Peyer's patch (tissue), 4 donors: ENCODE measurements at regions not wholly inside any gene's neighbourhood (a gene's known extent, or its start where the extent isn't known, plus 50 kb on each side); places are given as distances from the start of the nearest gene placed in this dataset.

Experiments
- CTCF ChIP-seq, 6 experiments: fragments of 450-650 bp in 4 of 6; fragments of 200-600 bp in 2 of 6; sonication (generic) in 1 of 6; IDR thresholded peaks; one replicate each; pipeline ENCODE4 v1.5.1; 2017 to 2019; ENCODE audit warnings: antibody characterized with exemption in 6 of 6, mild to moderate bottlenecking in 3 of 6, moderate library complexity in 1 of 6
- POLR2A ChIP-seq, 2 donors: fragments of 450-650 bp; IDR thresholded peaks; one replicate each; pipeline ENCODE4 v1.5.1; 2017; ENCODE audit warnings: antibody characterized with exemption in 2 of 2, mild to moderate bottlenecking in 2 of 2, moderate library complexity in 2 of 2

GRCh38 chr10:31207636-31208035 lies 111.4 kb upstream of the ZEB1 start:
- TF ChIP-seq CTCF (IDR thresholded peaks at IDR 0.05) (no peak), POLR2A (IDR thresholded peaks at IDR 0.05) (no peak)
